ENCODE measurements at regions not wholly inside any gene's neighbourhood (a gene's known extent, or its start where the extent isn't known, plus 50 kb on each side); places are given as distances from the start of the nearest gene placed in this dataset.

- no peak for DNase-seq
Measured at GRCh38 chr20:22744341-22745193, 160.2 kb upstream of the FOXA2 start.

GRCh38 chr20:22745194-22745500, 160.8 kb upstream of the FOXA2 start:
- no peak for DNase-seq

GRCh38 chr20:22746957-22747356, 162.6 kb upstream of the FOXA2 start:
- no peak for DNase-seq

- DNase-seq: no peak
Measured at GRCh38 chr20:22752324-22752723, 168.0 kb upstream of the FOXA2 start.

- no peak for DNase-seq
Measured at GRCh38 chr20:22757424-22758183, 173.2 kb upstream of the FOXA2 start.

GRCh38 chr20:22758815-22759214, 174.4 kb upstream of the FOXA2 start:
- no peak for DNase-seq

- no peak for DNase-seq
Measured at GRCh38 chr20:22762576-22763256, 178.3 kb upstream of the FOXA2 start.

GRCh38 chr20:22763257-22763906, 179.0 kb upstream of the FOXA2 start:
- DNase-seq: no peak

- no peak for DNase-seq
Measured at GRCh38 chr20:22768266-22769178, 184.2 kb upstream of the FOXA2 start.

- no peak for DNase-seq
Measured at GRCh38 chr20:22770241-22770800, 185.9 kb upstream of the FOXA2 start.

- no peak for DNase-seq
Measured at GRCh38 chr20:22771706-22772105, 187.3 kb upstream of the FOXA2 start.

GRCh38 chr20:22773344-22773743, 189.0 kb upstream of the FOXA2 start:
- no peak for DNase-seq

- no peak for DNase-seq
Measured at GRCh38 chr20:22775256-22775655, 190.9 kb upstream of the FOXA2 start.

- no peak for DNase-seq
Measured at GRCh38 chr20:22775671-22776139, 191.3 kb upstream of the FOXA2 start.

- DNase-seq: no peak
Measured at GRCh38 chr20:22776369-22776768, 192.0 kb upstream of the FOXA2 start.

- no peak for DNase-seq
Measured at GRCh38 chr20:22779878-22780277, 195.5 kb upstream of the FOXA2 start.

GRCh38 chr20:22781869-22782268, 197.5 kb upstream of the FOXA2 start:
- DNase-seq: no peak

GRCh38 chr20:22789676-22790075, 205.3 kb upstream of the FOXA2 start:
- DNase-seq: no peak

GRCh38 chr20:22791396-22791795, 207.0 kb upstream of the FOXA2 start:
- no peak for DNase-seq

GRCh38 chr20:22791877-22792525, 207.6 kb upstream of the FOXA2 start:
- no peak for DNase-seq

- no peak for DNase-seq
Measured at GRCh38 chr20:22794200-22794599, 209.8 kb upstream of the FOXA2 start.
